GM19467 (cell line): ENCODE measurements at regions not wholly inside any gene's neighbourhood (a gene's known extent, or its start where the extent isn't known, plus 50 kb on each side); places are given as distances from the start of the nearest gene placed in this dataset.

Experiments used
- ATAC-seq: cut with Tn5 transposase; IDR thresholded peaks from one replicate; pipeline ENCODE4 v1.9.1; 2021; ENCODE audit warnings: mild to moderate bottlenecking, moderate library complexity; ENCODE audit not compliant: unreplicated experiment

DNA sequence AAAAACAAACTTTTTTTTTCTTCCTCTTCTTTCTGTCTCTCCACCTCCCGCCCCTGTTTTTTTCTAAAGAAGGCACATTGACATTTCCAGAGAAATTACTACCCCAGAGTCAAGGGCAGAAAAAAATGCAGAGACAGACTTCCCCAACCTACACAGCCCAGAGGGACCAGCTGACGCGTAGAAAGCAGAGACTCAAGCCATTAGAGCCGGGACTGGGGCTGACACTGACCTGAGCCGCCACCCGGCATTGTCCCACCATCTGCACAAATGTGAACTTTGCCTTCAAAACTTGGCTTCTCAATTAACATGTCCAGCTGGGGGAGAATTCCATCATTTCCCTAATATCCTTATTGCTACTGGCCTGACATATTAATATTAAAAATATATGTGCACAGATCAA lies 385.6 kb downstream of the NR2F2 start:
- ATAC-seq: no peak

DNA sequence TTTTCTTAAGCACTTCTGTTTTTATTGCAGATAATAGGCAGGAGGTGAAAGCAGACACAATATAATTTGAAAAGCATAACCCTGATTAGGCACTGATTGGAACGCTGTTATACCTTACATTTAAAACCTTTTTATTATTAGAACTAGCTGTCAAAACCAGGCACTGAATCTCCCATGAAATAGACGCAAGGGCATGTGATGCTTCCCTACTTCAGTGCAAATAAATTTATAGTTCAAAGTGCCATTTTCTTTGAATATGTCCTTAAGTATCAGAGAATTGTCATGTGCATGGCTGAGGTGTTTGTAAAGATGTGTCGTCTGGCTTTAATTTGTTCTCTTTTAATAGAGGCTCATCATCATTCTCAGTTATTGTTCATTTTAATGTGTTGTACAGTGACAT lies 386.0 kb downstream of the NR2F2 start:
- ATAC-seq: no peak

DNA sequence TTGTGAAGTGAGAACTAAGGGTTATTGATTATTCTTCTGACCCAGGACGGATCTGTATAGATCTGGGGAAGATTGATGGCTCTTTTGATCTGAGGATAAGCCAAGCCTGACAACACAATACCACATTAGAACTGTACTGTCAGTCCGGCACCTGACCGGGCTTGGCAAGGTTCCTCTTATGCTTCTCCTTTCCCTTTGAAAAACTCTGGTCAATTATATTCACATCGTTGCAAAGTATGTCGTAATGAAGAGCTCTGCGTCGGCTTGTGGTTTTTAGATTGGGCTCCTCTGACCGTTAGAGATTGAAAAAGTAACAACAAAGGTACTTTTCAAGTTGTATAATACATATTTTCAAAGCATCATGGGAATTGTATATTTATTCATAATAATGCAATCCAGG lies 389.8 kb downstream of the NR2F2 start:
- ATAC-seq: no peak

DNA sequence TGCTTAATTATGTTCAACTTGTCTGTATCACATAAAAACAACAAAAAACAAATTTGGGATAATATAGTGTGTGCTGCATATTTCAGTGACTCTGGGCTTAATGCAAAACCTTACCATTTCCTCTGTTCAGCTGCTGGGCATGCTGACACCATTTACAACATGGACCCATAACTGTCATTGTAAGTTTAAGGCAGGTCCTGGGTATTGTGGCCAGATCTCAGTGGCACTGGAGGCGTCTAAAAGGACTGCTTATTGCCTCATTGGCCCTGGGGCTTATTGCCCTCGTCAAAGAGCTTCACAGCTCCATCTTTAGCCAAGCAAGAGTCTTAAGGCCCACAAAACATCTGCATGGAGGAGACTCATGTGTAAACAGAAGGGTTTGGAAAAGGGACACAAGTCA lies 390.2 kb downstream of the NR2F2 start:
- ATAC-seq: no peak

DNA sequence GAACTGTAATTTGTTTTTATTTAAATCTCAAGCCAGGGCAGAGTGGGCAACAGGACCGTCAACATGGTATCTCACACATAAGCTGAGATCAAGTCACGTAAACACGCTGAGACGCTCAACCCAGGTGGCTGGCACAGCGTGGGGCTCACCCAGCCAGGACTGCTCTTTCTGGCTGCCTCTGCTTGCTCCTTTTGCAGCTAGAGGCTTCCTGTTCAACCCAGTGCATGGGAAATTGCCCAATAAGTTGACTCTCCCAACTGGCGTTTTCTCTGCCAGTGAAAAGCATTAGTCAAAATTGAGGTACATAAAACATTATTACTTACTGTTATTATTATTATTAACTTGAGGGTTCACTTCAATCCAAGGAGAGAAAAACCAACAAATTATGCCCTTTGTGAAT lies 398.1 kb downstream of the NR2F2 start:
- no peak for ATAC-seq

DNA sequence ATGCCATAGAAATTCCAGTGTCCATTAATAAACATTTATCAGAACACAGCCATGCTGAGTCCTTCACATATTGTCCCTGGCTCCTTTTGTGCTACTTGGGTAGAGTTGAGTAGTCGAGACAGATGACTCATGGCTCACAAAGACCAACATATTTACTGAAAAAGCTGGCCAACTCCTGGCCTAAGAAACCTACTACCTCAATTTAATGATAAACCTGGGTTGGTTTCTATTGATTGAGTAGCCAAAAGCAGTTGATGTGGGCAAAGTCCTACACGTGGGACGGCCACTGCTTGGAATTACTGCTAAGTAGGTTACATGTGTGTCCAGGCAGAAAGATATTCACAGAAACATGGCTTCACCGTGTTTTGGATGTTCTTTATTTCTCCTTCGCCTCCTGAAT lies 402.2 kb downstream of the NR2F2 start:
- no peak for ATAC-seq

DNA sequence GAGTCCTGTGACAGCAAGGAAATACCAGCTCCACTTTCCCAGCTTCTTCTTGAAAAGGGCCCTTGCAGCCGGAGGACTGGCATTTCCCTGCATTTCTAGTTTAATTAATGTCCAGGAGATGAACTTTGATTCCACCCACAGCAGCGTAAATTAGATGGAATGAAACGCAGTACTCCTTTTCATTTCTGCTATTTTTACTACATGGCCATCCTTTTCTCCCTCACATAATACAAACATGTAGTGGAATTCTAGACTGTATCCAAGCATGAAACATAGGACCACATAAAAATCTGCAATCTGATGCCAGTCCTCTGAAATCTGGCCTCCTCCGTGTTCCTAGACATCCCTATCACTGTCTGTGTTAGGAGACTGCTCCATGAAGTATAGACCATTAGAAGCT lies 403.2 kb downstream of the NR2F2 start:
- ATAC-seq: no peak

DNA sequence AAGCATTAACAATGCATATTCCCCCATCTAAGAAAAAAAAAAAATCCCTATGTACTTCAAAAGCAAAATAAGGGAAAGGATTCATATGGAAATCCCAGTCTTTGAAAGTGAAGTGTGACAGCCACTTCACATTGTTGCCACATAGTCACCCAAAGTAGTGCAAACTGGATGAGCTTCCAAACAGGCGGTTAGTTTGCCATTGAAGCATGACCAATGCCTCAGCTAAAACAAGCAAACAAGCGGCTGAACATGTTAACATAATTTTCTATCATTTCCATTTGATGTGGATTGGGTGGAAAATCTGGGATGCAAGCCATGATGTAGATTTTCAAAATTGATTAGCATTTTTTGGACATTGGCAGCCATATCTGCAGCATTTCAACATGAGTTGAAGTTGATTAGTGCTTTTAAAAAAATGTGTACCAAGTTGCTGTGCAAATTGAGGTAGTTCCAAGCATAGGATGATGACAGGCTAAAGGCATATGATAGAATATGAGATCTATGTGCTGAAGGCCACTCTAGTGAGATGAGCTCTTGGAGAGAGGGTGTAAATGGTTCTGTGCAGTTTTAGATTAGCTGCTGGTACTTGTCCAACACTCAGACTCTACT lies 405.2 kb downstream of the NR2F2 start:
- no peak for ATAC-seq

DNA sequence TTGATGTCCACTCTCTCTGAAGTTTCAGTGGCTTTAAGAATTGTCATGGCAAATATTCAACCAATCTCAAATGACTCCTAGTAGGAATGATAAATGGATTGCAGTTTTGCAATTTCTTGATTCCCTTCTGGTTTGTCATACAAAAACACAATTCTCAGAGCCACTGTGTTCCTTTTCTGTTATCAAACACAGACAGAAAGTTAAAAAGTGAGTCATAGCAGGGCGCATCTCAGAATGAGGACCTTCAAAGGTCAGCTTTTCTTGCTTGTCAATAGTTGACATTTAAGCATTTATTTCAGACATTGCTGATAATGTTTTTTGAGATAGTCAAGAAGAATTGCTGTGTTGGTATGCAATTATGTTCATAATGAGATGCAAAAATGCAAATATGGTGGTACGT lies 405.9 kb downstream of the NR2F2 start:
- no peak for ATAC-seq

DNA sequence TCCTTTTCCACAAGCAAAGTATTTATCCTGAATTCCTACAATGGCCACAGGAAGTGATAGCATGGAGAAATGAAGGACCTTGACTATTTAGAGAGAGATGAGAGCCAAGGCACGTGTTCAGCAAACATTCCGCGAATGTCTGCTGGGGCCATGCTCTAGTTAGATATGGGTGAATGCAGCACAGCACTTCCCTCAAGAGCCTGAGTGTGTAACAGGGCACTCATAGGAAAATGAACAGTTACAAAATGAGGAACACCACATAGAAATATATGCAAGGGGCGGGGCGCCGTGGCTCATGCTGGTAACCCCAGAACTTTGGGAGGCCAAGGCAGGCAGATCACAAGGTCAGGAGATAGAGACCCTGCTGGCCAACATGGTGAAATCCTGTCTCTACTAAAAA lies 406.9 kb downstream of the NR2F2 start:
- ATAC-seq: no peak

DNA sequence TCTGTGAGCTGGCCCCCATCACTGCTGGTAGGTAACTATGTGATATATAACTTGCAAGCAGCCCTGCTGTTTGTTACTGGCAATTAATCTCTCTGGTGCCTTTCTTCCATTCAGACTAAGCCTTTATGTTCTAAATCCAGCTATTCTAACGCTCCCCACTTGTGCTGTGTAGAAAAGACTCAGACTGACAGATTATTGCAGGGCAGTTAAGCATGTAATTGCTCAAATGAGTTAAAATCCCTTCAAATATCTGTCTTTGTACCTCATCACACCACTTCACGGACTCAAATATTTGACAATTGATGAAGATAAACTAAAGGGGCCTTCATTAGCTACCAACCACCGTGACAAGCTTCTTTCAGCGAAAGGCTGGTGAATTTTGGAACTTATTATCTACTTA lies 416.2 kb downstream of the NR2F2 start:
- no peak for ATAC-seq

DNA sequence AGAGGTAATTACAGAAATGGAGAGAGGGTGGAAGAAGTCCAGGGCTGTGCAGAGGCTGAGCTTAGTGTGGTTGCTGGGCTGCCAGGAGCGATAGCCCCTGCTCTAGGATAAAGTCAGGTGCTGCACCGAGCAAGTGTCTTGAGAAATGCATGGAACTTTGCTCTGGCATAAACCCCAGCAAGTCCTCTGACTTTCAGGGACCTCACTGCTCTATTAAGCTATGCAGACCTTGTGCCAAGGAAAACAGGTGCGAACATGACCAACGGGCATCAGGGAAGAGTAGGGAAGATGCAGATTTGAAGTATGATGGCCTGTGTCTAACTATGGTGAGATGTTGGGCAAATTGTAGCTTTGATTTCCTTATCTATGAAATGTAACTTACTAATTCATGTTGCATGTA lies 416.8 kb downstream of the NR2F2 start:
- no peak for ATAC-seq

DNA sequence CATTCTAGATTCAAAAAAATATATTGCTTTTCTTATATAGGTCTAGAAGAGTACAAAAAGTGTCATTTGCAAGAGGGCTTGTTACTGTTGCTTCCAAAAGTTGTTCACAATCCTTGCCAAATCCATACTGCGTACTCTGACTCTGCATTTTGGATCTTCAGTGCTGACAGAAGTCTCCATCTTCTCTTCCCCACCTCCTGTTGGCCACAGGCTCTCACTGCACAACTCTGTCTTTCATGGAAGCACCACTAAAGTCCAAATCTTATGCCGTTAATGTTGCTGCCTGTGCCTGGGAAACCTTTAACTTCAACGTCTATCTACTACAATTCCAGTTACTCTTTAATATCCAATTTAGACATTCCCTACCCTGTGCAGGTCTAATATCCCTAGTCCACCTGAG lies 419.9 kb downstream of the NR2F2 start:
- ATAC-seq: no peak

DNA sequence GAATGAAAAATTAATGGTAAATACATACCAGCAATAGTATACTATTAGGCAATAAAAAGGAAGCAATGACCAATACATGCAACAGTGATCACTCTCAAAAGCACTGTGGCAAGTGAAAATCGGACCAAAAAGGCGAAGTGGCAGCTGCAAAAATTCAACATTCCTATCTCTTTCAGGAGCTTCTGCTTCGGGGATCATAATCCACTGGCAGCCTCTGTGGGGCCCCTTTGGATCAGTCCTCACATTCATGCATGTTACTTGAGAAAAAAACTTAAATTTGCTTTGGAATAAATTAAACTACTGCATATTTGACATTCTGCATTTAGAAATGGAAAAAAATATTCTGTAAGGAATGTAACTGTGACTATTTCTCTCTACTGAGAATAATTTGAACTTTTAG lies 425.6 kb downstream of the NR2F2 start:
- ATAC-seq: no peak

DNA sequence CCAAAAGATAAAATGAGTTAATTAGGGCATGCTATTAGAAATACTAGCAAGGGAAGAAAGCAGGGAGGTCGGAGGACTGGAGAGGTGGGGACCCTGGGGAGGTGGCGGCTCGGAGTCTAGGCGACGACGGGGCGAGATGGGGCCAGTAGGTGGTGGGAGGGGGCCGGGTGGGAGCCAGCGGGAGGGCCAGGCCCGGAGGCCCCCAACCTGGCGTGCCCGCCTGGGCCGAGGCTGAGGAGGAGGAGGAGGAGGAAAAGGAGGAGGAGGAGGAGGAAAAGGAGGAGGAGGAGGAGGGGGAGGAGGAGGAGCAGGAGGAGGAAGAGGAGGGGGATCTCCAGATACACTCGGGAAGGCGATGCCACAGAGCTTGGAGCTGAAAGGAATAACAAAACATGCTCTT lies 426.2 kb downstream of the NR2F2 start:
- no peak for ATAC-seq

DNA sequence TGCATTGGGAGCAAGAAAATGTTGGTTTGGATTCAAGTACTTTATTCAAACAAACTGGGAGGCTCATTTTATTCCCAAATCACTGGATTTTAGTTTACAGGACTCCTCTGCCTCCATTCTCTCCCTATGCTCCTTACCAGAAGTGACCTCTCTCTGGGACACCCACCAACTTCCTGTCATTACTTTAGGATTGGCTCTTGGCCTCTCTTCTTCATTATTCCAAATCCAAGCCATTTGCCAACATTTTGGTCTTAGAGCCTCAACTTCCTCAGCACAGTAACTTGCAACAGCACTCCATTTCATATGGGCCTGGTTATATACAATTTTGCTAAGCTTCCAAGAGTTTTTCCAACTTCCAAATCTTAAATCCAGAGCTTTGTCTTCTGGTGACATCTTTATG lies 432.1 kb downstream of the NR2F2 start:
- ATAC-seq: no peak

DNA sequence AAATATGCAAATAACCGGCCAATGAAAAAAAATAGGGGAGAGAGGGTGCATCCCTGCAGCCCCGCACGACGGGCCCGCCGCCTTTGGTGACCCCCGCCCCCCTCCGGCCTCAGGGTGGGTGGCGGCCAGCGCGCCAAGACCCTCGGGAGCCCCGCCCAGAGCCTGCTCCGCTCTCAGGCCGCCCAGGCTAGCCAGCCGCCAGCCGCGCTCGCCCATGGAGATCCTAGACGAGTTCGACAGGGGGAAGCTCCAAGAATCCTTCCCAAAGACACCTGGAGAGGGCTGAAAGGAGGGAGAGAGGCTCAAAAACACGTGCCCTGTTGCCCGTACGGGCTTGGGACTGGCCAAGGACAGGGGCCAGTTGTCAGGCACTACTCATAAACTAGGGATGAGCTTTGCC lies 434.0 kb downstream of the NR2F2 start:
- no peak for ATAC-seq

DNA sequence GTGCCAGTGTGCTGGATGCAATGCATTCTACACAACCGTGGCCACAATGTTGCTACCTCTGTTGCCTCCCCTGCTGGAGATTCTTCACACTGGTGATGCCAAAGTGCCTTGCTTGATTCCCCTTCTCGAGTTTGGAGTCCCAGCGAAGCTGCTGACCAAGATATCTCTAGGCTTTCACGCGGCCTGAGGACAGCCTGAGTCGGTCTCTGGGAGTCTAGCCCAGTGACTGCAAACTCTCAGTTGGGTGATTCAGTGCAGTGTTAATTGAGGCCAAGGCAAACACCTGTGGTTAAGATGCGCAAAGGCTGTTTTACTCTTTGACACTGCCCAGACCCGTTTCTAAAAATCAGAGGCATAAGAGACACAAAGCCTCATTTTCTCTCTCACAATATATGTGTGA lies 434.4 kb downstream of the NR2F2 start:
- no peak for ATAC-seq

DNA sequence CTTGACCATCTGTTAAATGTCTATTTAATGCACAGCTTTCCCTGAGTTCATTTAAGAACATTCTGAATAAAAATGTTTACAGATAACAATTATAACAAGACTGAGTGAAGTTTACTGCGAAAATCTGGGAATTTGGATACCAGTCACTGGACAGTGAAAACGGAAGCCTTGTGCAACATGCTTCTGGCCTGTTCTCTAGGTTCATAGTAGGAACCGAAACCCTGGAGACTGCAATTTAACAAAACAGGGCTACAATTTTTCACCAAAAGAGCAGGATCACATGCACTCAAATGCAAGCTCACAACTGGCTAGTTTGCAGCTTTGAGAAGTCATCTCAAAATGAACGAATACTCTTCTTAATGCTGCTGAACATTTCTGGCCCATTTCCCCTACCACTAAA lies 435.9 kb downstream of the NR2F2 start:
- no peak for ATAC-seq

DNA sequence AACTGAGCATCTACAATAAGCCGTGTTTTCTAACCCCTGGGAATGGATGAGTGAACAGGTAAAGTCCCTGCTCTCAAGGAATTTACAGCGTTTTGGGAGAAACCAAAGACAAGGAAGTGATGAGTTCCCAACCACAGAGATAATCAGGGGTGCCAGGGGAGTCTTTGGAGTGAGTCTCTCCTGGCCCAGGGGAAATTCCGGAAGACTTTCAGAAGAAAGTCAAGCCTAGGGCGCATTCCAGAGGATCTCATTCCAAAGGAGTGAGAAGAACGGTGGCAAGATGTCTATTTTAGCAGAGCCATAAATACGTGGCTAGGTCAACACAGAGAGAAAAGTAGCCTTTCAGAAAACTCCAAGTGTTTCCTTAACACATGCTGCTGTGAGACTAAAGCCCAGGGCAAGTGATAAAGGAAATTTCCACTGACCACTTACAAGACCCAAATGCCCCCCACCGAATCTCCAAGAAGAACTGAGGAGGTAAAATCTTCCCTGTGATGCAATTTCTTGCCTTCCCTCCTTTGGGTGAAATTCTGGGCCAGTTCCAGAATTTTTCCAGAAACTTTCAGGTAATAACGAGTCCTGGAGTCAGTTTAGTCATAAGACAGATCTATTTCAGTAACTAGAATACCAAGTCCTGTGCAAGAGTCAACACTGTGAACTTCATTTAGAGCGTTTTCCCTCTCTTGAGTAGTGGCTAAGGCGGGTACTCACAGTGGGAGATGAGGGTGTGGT lies 437.4 kb downstream of the NR2F2 start:
- ATAC-seq: no peak

DNA sequence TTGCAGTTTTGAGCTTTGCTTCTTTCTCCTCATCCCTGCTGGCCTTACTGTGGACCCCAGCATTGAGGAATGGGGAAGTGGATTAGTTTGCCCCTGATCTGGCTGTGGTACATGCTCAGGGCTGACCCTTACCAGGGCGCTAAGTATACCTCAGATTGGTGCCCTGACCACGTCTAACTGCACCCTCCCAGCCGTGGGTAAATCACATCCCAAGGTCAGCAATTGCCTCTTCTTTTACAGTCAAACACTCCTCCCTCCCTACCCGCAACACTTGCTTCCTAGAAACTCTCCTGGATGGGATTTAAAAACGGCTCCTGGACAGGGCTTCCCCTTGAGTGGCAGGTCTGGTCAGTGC lies 437.9 kb downstream of the NR2F2 start:
- no peak for ATAC-seq

DNA sequence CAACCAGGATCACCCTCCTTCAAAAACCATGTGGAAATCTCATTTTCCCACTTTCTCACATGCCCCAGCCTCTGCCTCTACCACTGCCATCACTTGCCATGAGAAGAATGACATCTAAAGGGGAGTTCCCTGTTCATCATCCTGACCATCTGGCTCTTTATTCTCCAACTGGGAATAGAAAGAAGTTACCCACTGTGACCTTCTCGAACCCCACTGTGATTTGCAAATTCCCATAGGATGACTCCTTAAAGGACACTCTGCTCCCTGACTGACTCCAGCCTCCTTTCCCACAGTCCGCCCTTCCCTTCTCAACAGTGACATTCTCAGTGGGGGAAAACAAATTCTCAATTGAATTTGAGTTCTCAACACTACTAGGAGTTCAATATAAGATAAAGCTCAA lies 440.5 kb downstream of the NR2F2 start:
- no peak for ATAC-seq

DNA sequence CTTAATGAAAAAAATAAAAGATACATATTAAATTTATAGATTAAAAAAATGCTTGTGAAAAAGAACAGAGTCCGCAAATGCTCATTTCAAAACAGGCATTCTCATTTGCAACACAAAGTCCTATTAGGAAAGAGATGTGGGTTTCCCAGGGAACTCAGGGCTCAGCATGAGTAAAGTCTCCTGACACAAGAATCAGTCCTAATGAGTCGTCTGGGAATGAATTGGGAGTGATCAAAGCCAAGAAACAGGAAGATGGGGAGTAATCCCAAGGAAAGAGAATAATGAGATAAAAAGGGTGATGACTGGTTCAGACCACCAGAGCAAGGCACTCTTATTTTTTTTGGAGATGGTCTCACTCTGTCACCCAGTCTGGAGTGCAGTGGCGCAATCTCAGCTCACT lies 443.7 kb downstream of the NR2F2 start:
- no peak for ATAC-seq
